ENCODE measurements at regions not wholly inside any gene's neighbourhood (a gene's known extent, or its start where the extent isn't known, plus 50 kb on each side); places are given as distances from the start of the nearest gene placed in this dataset.

GRCh38 chr18:44602845-44603244 is 77.8 kb upstream of the SETBP1 start:
- TF ChIP-seq POLR2AphosphoS5 (IDR thresholded peaks at IDR 0.05; ENCODE audit: borderline replicate concordance, low read depth, low read length): no peak
- TF ChIP-seq FOXP2 (optimal IDR thresholded peaks at IDR 0.05; ENCODE audit: control extremely low read depth, extremely low read length, insufficient read depth): no peak
- TF ChIP-seq EZH2 (IDR thresholded peaks at IDR 0.05): no peak

All from SK-N-MC (cell line).